HG03159 (cell line): ENCODE measurements at regions not wholly inside any gene's neighbourhood (a gene's known extent, or its start where the extent isn't known, plus 50 kb on each side); places are given as distances from the start of the nearest gene placed in this dataset.

Experiments used
- ATAC-seq: cut with Tn5 transposase; IDR thresholded peaks from one replicate; pipeline ENCODE4 v1.9.1; 2021; ENCODE audit warnings: mild to moderate bottlenecking, moderate library complexity; ENCODE audit not compliant: unreplicated experiment

DNA sequence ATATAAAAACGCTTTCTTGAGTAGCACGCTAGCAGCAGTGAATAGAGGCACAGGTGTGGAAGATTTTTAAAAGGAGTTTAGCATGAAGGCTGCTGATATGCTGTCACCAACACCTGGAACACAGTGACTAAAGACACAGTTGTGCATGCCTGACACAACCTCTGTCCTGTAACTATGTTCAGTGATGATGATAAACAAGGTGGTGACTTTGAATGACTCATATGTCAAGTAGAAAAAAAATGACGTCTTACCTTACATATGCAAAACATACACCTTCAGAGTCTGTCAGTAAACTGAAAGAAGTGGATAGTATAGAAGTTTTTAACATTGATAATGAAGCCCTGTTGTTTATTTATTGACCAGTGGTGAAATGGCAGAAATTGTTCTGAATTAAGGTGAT lies 66.2 kb upstream of the ADCY2 start:
- no peak for ATAC-seq

DNA sequence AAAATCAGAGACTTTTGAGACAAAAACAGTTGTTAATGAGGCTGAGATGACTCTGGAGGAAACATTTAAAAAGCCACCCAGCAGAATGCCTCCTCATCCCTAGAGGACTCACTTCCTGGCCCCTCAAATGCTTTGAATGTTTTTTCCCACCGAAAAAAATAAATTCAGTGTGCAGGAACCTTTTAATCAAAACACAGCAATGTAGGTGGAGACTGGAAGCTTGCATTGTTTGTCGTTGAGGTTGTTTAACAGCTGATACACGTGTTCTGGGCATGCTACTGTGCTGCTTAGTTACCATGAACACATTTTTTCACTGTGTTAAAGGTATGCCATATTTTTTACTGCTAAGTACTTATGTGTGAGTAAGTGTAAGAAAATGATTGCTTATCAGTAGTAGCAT lies 65.7 kb upstream of the ADCY2 start:
- no peak for ATAC-seq

DNA sequence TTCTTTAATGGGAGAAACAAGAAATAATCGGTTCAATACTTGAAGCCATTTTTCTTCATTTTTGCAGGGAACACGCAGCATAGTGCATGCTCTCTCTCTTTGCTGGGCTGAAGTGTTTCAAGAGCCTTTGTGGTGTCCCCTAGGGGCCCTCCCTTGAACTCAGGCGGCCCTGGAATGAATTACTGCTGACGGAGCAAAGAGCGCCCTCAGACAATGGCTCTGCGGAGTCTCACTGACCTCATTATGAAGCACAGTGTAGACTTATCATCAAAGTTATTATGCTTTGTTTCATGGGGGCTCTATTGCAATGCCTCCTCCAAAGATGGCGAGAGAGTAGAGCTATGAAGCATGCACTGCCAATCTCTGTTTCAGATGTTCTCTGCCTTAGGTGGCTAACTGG lies 64.8 kb upstream of the ADCY2 start:
- no peak for ATAC-seq
